ENCODE measurements at regions not wholly inside any gene's neighbourhood (a gene's known extent, or its start where the extent isn't known, plus 50 kb on each side); places are given as distances from the start of the nearest gene placed in this dataset.

- TF ChIP-seq ZBTB34 (CRISPR knock-in tag; IDR thresholded peaks at IDR 0.05) (no peak), EZH2 (conservative IDR thresholded peaks at IDR 0.05; ENCODE audit: low read depth, low read length) (no peak), MAX (IDR thresholded peaks at IDR 0.05) (no peak), TEF (CRISPR knock-in tag; IDR thresholded peaks at IDR 0.05) (no peak), HCFC1 (IDR thresholded peaks at IDR 0.05; ENCODE audit: low read depth, low read length) (no peak), RXRA (CRISPR knock-in tag; IDR thresholded peaks at IDR 0.05) (no peak), ZBTB21 (CRISPR knock-in tag; IDR thresholded peaks at IDR 0.05) (no peak), BHLHE40 (IDR thresholded peaks at IDR 0.05; ENCODE audit: low read length) (no peak), SRSF9 (IDR thresholded peaks at IDR 0.05; ENCODE audit: borderline replicate concordance, insufficient read depth, low read depth, low read length, poor library complexity, severe bottlenecking) (no peak), ATF2 (CRISPR knock-in tag; IDR thresholded peaks at IDR 0.05) (no peak), BCL3 (CRISPR knock-in tag; IDR thresholded peaks at IDR 0.05) (no peak), CTCF (CRISPR knock-in tag; IDR thresholded peaks at IDR 0.05) (no peak), ZBTB40 (IDR thresholded peaks at IDR 0.05) (no peak), ZBTB40 (CRISPR knock-in tag; IDR thresholded peaks at IDR 0.05) (no peak), ZBTB1 (CRISPR knock-in tag; IDR thresholded peaks at IDR 0.05; ENCODE audit: borderline replicate concordance) (no peak)
These were observed 176.6 kb downstream of the IL20RB start for GRCh38 chr3:137134431-137134830.

Data from HepG2 (cell line).